ENCODE measurements at regions not wholly inside any gene's neighbourhood (a gene's known extent, or its start where the extent isn't known, plus 50 kb on each side); places are given as distances from the start of the nearest gene placed in this dataset.

DNA sequence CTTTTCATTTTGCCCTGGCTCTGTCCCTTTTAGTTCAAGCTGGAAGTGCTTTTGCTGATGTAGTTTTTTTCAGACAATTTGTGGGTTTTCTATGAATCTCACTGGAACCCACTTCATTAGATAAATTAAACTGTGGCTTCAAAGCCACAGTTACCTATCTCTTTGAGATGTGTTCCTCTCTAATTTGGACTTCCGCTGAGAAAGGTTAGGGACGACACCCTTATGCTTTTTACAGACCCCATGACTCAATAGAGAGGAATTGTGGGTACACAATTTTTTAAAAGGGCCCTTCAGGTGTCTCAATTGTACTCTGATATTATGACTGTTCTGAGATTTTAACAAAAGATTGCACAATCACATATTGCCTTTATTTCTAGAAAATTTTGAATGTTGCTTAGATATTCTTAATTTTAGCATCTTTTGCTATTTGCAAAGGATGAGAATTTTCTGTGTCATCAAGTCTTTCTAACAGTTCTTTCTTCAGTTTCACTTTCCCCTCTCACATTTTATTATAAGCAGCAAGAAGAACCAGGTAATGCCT lies 110.6 kb downstream of the GADD45G start:
- peaks cover 10% of the 10 kb centered on the region; the same call in 1 of the 2 replicates for H3K4me1 ChIP-seq (ENCODE audit: control insufficient read depth, insufficient read depth, low read length)
- DNase-seq (ENCODE audit: low read depth, low spot score): no peak
- 93% methylated on average over 2 of the region's 2 CpGs for WGBS (ENCODE audit: insufficient coverage, insufficient replicate concordance, low lambda C conversion rate, missing lambda C conversion rate)
- ChIA-PET RAD21 (ENCODE audit: unreplicated experiment) (interaction anchor here (2.1 to 3.5 kb wide), 2 partner anchors 9 to 13 kb away, joined by 7 to 19 read pairs; no protein-coding TSS in a partner anchor), POLR2A (interaction anchor here (0.7 to 1.4 kb wide), 2 partner anchors 12 to 66 kb away, joined by 5 to 7 read pairs; no protein-coding TSS in a partner anchor), CTCF (interaction anchor here (0.9 to 2.1 kb wide), 3 partner anchors 9 to 112 kb away, joined by 3 to 6 read pairs (median 4); no protein-coding TSS in a partner anchor), SMC1A (ENCODE audit: uncharacterized antibody, unreplicated experiment) (interaction anchor here (0.6 to 1.8 kb wide), 4 partner anchors 13 to 101 kb away, joined by 3 to 14 read pairs (median 4); no protein-coding TSS in a partner anchor)
- in situ Hi-C loops (cut with MboI) (no loop called here), intact Hi-C loops (cut with micrococcal nuclease; ENCODE audit: unreplicated experiment) (no loop called here)
- no peak overlapping the region for H3K27ac ChIP-seq (ENCODE audit: control insufficient read depth, insufficient read depth)
- FAIRE-seq: no peak
- H3K9me3 ChIP-seq (replicated peaks; ENCODE audit: control insufficient read depth, insufficient read depth, low read length): no peaks in the 10 kb centered on the region
- no peak overlapping the region for H2AFZ ChIP-seq (ENCODE audit: control insufficient read depth, low read depth, low read length)
- no TSS peak for BruUV-seq (replicated peaks)
- no peak overlapping the region for H3K9ac ChIP-seq (ENCODE audit: control insufficient read depth, insufficient read depth, low read length)
- TF ChIP-seq SMAD1 (IDR thresholded peaks at IDR 0.05; ENCODE audit: low read depth, partially characterized antibody) (no peak), ZNF217 (IDR thresholded peaks at IDR 0.05) (no peak), ZSCAN29 (IDR thresholded peaks at IDR 0.05) (no peak), ZNF622 (IDR thresholded peaks at IDR 0.05) (no peak), POLR2AphosphoS5 (IDR thresholded peaks at IDR 0.05; ENCODE audit: low read length) (no peak), TCF12 (IDR thresholded peaks at IDR 0.05; ENCODE audit: low read depth, low read length) (no peak), POLR2A (IDR thresholded peaks at IDR 0.05; ENCODE audit: low read depth, low read length) (no peak), ZNF24 (IDR thresholded peaks at IDR 0.05) (no peak), YBX1 (IDR thresholded peaks at IDR 0.05) (no peak), CHD1 (IDR thresholded peaks at IDR 0.05; ENCODE audit: low read depth, low read length) (no peak), NFYA (IDR thresholded peaks at IDR 0.05; ENCODE audit: borderline replicate concordance, low read depth, low read length) (no peak)
- TF ChIP-seq, protein P1, sequence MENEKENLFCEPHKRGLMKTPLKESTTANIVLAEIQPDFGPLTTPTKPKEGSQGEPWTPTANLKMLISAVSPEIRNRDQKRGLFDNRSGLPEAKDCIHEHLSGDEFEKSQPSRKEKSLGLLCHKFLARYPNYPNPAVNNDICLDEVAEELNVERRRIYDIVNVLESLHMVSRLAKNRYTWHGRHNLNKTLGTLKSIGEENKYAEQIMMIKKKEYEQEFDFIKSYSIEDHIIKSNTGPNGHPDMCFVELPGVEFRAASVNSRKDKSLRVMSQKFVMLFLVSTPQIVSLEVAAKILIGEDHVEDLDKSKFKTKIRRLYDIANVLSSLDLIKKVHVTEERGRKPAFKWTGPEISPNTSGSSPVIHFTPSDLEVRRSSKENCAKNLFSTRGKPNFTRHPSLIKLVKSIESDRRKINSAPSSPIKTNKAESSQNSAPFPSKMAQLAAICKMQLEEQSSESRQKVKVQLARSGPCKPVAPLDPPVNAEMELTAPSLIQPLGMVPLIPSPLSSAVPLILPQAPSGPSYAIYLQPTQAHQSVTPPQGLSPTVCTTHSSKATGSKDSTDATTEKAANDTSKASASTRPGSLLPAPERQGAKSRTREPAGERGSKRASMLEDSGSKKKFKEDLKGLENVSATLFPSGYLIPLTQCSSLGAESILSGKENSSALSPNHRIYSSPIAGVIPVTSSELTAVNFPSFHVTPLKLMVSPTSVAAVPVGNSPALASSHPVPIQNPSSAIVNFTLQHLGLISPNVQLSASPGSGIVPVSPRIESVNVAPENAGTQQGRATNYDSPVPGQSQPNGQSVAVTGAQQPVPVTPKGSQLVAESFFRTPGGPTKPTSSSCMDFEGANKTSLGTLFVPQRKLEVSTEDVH (IDR thresholded peaks at IDR 0.05; ENCODE audit: low read depth, partially characterized antibody): no peak
- ATAC-seq: no peak
- no peak overlapping the region for H3K4me2 ChIP-seq (ENCODE audit: control insufficient read depth, insufficient read depth)
- H3K27me3 ChIP-seq (replicated peaks in 1 of 2; ENCODE audit: control insufficient read depth in 2 of 2, insufficient read depth in 2 of 2, low read length in 1 of 2): no peaks in the 10 kb centered on the region
- H4K20me1 ChIP-seq (ENCODE audit: control insufficient read depth, insufficient read depth): no peaks in the 10 kb centered on the region
- H3K79me2 ChIP-seq (ENCODE audit: control insufficient read depth, insufficient read depth, low read length): no peaks in the 10 kb centered on the region
- H3K36me3 ChIP-seq (ENCODE audit: control insufficient read depth in 2 of 2, insufficient read depth in 2 of 2, low read length in 1 of 2): no peaks in the 10 kb centered on the region
- H3K4me3 ChIP-seq: no peak overlapping the region
